Mesothelial cell of epicardium (in vitro differentiated cells): ENCODE measurements at regions not wholly inside any gene's neighbourhood (a gene's known extent, or its start where the extent isn't known, plus 50 kb on each side); places are given as distances from the start of the nearest gene placed in this dataset.

ENCODE experiments used
- DNase-seq, 2 experiments: peaks; one replicate each; pipeline ENCODE4 v3.0.0; 2021; ENCODE audit warnings: low spot score in 2 of 2; ENCODE audit not compliant: unreplicated experiment in 2 of 2
- H3K27ac Mint-ChIP-seq: 2 replicates; pipeline ENCODE4 v1.8.0; 2021; ENCODE audit warnings: mixed read lengths
- H3K27me3 Mint-ChIP-seq: 2 replicates; pipeline ENCODE4 v1.8.0; 2021; ENCODE audit warnings: low read depth, mixed read lengths
- H3K36me3 Mint-ChIP-seq: 2 replicates; pipeline ENCODE4 v1.8.0; 2021; ENCODE audit warnings: mixed read lengths
- H3K4me1 Mint-ChIP-seq: 2 replicates; pipeline ENCODE4 v1.8.0; 2021; ENCODE audit warnings: mixed read lengths
- H3K4me3 Mint-ChIP-seq: 2 replicates; pipeline ENCODE4 v1.8.0; 2021; ENCODE audit warnings: mild to moderate bottlenecking, moderate library complexity, mixed read lengths
- H3K9me3 Mint-ChIP-seq: 2 replicates; pipeline ENCODE4 v1.8.0; 2021; ENCODE audit warnings: mixed read lengths
- CTCF ChIP-seq: fragments of 200-600 bp; sonication (generic); IDR thresholded peaks from one replicate; pipeline ENCODE4 v1.5.0; 2021; ENCODE audit warnings: antibody characterized with exemption; ENCODE audit not compliant: unreplicated experiment

GRCh38 chr4:54908763-54909162 is 216.6 kb downstream of the KDR start:
- Mint-ChIP-seq H3K36me3 (no peaks in the 10 kb centered on the region), H3K27ac (no peak overlapping the region), H3K27me3 (no peaks in the 10 kb centered on the region), H3K4me1 (no peaks in the 10 kb centered on the region), H3K9me3 (peaks cover 20% of the 10 kb centered on the region), H3K4me3 (no peak overlapping the region)
- no peak for DNase-seq
- no peak for TF ChIP-seq CTCF

GRCh38 chr4:54904953-54905352 is 220.4 kb downstream of the KDR start:
- no peaks in the 10 kb centered on the region for H3K27me3 Mint-ChIP-seq
- no peaks in the 10 kb centered on the region for H3K36me3 Mint-ChIP-seq
- no peak for TF ChIP-seq CTCF
- H3K4me3 Mint-ChIP-seq = no peak overlapping the region
- H3K9me3 Mint-ChIP-seq = peaks cover 20% of the 10 kb centered on the region
- H3K27ac Mint-ChIP-seq = no peak overlapping the region
- DNase-seq = no peak
- H3K4me1 Mint-ChIP-seq = peaks cover 3% of the 10 kb centered on the region

- H3K4me1 Mint-ChIP-seq = peaks cover 3% of the 10 kb centered on the region
Measured at GRCh38 chr4:54902976-54903375, 222.4 kb downstream of the KDR start.

GRCh38 chr4:54902271-54902670 is 223.1 kb downstream of the KDR start:
- Mint-ChIP-seq H3K27me3 (peaks cover 1% of the 10 kb centered on the region), H3K4me1 (peaks cover 3% of the 10 kb centered on the region), H3K27ac (no peak overlapping the region), H3K4me3 (no peak overlapping the region), H3K9me3 (peaks cover 13% of the 10 kb centered on the region), H3K36me3 (no peaks in the 10 kb centered on the region)
- TF ChIP-seq CTCF = no peak
- no peak for DNase-seq

More at GRCh38 chr4:54902976-54903375, 222.4 kb downstream of the KDR start:
- H3K27ac Mint-ChIP-seq = no peak overlapping the region
- no peaks in the 10 kb centered on the region for H3K36me3 Mint-ChIP-seq
- no peak for TF ChIP-seq CTCF
- no peak for DNase-seq
- H3K4me3 Mint-ChIP-seq = no peak overlapping the region
- H3K9me3 Mint-ChIP-seq = peaks cover 20% of the 10 kb centered on the region
- H3K27me3 Mint-ChIP-seq = peaks cover 1% of the 10 kb centered on the region

GRCh38 chr4:54901202-54901601 is 224.2 kb downstream of the KDR start:
- no peaks in the 10 kb centered on the region for H3K36me3 Mint-ChIP-seq
- peaks cover 3% of the 10 kb centered on the region for H3K4me1 Mint-ChIP-seq
- peaks cover 3% of the 10 kb centered on the region for H3K9me3 Mint-ChIP-seq
- H3K27ac Mint-ChIP-seq = no peak overlapping the region
- H3K4me3 Mint-ChIP-seq = no peak overlapping the region
- DNase-seq = no peak
- TF ChIP-seq CTCF = no peak
- H3K27me3 Mint-ChIP-seq = peaks cover 1% of the 10 kb centered on the region
